GM19455 (cell line): ENCODE measurements at regions not wholly inside any gene's neighbourhood (a gene's known extent, or its start where the extent isn't known, plus 50 kb on each side); places are given as distances from the start of the nearest gene placed in this dataset.
"Not testable (repeated sequence)": the region's sequence is repeated elsewhere in the genome, so short reads cannot be mapped to it uniquely, and the experiment has no call there.

ENCODE experiments used
- ATAC-seq: cut with Tn5 transposase; IDR thresholded peaks from one replicate; pipeline ENCODE4 v1.9.1; 2021; ENCODE audit not compliant: unreplicated experiment

- ATAC-seq, result not testable (repeated sequence)
Observed at GRCh38 chr14:105600195-105600938, 74.0 kb downstream of the TMEM121 start.

DNA sequence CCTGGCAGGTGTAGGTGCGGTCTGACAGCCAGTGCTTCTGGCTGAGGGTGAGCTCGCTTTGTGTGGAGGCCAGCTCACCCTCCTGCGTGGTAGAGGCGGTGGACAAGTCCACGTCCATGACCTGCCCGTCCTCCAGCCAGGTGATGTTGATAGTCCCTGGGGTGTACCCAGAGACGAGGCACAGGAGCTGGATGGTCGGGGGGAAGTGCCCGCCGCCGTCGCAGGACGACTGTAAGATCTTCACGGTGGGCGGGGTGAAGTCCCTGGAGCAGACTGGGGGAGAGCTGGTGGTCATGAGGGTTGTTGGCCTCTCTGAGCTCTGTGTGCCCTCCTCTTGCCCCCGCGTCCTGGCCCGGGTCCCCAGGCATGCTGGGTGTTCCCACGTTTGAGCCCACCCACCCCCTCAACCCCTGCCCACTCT, 74.6 kb downstream of the TMEM121 start:
- ATAC-seq, result no peak

DNA sequence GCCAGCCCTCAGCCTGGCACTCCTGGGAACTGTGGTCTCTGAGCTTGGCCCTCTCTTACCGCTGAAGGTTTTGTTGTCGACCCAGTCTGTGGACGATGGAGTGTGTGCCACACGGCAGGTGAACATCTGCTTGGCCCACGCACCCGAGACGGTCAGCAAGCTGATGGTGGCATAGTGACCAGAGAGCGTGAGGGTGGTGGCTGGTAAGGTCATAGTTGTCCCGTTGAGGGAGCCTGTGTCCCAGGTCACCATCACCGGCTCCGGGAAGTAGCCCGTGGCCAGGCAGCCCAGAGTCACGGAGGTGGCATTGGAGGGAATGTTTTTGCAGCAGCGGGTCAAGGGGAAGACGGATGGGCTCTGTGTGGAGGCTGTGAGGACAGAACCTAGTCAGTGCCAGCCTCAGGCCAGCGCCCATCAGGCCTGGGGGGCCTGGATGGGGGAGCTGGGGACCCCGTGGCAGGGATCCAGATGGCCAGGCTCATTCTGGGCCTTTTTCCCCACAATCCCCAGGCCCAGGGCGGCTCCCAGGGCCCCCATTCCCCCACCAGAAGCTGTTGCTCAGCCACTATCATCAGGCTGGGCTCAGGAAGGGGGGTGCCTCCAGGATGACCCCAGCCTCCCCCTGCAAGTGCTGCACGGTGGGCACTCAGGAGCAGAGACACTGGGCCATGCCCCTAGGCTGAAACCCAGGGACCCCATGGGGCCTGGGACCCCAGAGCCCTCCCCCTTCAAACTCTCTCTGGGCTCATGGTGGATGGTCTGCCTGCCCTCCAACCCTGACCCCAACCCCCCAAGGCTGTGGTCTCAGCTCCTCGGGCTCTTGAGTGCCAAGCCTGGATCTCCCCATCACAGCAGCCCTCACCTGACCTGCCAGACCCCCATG, 75.2 kb downstream of the TMEM121 start:
- ATAC-seq, result no peak

GRCh38 chr14:105602243-105602750, 75.9 kb downstream of the TMEM121 start:
- no peak for ATAC-seq

DNA sequence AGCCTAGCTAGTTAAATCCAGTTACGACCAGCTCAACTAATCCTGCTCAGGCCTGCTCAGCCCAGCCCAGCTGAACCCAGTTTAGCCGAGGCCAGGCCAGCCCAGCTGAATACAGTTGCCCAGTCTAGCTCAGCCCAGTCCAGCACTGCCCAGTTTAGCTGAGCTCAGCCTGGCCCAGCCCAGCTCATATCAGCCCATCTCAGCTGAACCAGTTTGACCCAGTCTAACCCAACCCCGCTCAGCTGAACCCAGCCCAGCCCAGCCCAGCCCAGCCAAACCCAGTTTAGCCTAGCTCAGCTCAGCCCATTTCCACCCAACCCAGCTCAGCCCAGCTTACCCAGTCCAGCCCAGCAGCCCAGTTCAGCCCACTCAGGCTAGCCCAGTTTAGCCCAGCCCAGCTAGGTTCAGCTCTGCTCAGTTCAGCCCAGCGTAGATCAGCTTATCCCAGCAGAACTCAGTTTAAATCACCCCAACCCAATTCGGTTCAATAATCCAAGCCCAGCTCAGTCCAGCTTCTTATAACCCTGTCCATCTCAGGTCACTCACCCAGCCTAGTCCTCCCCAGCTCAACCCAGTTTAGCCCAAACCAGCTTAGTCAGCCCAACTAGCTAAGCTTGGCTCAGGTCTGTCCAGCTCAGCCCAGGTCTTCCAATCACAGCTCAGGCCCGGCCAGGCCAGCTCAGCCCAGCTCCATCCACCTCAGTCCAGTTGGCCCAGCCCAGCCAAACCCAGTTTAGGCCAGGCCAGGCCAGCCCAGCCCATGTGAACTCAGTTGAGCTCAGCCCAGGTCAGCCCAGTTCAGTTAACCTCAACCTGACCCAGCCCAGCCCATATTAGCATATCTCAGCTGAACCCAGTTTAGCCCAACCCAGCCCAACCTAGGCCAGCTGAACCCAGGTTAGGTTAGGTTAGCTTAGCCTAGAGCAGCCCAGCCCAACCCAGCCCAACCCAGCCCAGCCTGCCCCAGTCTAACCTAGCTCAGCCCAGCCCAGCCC, 76.7 kb downstream of the TMEM121 start:
- no peak for ATAC-seq

DNA sequence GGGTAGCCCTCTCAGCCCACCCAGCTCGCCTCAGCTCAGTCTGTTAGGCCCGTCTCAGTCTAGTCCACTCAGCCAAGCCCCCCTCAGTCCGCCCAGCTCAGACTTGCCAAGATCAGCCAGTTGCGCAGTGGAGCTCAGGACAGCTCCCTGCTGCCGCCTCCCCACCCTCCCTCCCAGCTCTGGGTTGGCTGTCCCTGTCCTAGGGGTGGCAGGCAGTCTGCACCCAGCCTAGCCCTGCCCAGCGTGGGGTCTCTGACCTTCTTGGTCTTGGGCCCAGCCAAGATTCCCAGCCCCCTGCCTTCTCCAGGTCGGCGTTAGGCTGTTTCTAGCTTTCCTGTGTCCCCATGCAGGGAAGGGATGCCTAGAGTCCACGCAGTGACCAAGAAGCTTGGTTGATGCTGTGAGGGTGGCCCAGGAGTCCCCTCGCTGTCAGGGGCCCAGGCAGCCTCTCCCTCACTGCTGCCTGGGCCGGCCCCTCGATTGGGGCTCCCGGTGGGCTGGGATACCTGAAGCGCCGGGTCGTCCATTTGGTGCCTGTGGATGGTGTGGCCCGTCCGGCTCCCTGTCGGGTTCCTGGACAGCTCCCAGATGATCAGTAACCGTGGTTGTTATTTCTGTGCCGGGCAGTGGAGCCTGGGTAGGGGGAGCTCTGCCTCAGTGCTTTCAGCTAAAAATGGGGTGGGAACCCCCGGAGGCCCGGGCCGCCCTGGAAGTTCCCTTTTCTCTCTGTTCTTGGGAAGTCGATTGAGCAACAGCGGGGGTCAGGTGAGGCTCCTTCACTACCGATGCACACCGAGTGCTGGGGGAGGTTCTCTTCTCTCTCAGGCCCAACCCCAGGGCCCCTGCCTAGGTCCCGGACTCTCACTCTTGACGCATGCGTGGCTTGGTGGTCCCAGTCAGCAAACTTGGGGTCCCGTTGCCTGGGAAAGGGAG, 78.4 kb downstream of the TMEM121 start:
- not testable (repeated sequence) for ATAC-seq

DNA sequence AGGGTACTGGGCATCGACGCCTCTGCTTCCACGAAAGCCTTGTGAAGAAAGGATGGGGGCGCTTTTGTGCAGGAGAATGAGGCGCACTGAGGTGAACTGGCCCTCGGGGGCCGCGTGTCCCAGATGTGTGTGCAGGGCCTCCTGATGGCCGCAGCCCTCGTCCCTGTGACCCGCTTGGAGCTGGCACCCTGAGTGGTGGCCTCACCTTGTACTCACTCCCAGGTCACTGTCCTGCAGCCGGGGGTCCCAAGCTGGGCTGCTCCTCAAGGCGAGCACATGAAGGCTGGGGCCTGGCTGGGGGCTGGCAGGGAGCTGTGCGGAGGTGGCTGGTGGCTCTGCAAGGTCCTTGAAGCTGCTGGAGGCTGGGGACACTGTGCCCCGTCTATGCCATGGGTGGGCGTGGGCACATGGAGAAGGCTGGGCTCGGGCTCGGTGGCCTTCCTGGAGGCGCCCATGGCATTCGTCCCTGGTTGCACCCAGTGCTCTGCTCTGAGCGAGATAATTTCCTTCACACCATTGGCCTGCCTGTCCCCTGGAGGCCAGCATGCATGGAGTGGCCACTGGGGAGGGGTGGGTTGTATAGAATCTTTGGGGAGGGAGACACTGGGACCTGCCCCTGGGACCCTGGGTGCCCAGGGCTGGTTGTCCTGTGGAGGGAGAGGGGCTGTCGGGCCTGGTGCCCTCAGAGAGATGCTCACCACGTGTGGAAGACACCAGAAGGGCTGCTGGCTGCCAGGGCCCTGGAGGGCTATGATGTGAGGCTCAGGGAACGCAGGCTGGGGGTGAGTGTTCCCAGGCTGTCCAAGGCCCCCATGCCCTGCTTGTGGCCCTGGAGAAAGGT, 79.3 kb downstream of the TMEM121 start:
- no peak for ATAC-seq

GRCh38 chr14:105606305-105606975, 80.1 kb downstream of the TMEM121 start:
- ATAC-seq, result not testable (repeated sequence)

GRCh38 chr14:105607025-105607424, 80.6 kb downstream of the TMEM121 start:
- not testable (repeated sequence) for ATAC-seq

DNA sequence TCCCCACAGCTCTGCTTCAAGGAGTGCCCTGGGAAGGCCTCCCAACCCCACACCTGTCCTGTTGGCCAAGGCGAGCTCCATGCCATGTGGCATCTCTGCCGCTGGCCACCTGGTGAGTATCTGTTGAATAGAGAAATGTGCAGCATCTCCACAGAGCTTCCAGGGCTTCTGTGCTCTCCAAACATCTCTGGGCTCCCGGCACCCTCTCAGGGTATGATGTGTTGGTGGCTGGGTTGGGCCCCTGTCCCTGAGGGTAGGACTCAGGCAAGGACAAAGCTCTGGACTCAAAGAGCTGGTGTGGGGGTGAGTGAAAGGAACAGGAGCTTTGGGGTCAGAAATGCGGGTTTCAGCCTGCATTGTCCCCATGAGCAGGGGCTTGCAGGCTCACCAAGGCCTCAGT, 88.6 kb downstream of the TMEM121 start:
- ATAC-seq, result not testable (repeated sequence)

GRCh38 chr14:105615986-105616801, 89.8 kb downstream of the TMEM121 start:
- not testable (repeated sequence) for ATAC-seq

DNA sequence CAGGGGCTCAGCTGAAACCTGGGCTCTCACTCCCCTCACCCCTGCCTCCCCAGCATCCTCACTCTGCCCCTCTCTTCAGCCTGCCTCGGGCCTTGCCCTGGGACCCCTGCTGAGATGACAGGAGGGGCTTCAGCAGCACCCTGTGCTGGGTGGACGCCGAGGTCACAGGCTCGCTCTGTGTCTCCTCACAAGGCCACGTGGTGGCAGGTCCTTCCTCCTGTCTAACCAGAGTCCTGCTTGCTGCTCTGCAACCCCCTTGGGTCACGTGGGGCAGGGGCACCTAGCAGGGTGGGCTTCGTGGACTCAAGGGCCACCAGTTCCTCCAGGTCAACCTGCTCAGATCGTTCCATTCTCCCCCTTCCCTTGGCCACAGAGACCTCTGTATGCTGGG, 90.4 kb downstream of the TMEM121 start:
- no peak for ATAC-seq

GRCh38 chr14:105617201-105617777, 90.9 kb downstream of the TMEM121 start:
- no peak for ATAC-seq

GRCh38 chr14:105617805-105618204, 91.4 kb downstream of the TMEM121 start:
- ATAC-seq, result not testable (repeated sequence)

GRCh38 chr14:105619324-105619723, 92.9 kb downstream of the TMEM121 start:
- not testable (repeated sequence) for ATAC-seq

GRCh38 chr14:105620178-105620864, 93.9 kb downstream of the TMEM121 start:
- not testable (repeated sequence) for ATAC-seq
